Lower leg skin (tissue), 4 donors: ENCODE measurements at regions not wholly inside any gene's neighbourhood (a gene's known extent, or its start where the extent isn't known, plus 50 kb on each side); places are given as distances from the start of the nearest gene placed in this dataset.

Experiments used
- DNase-seq, 2 donors: peaks; one replicate each; pipeline ENCODE4 v3.0.0-alpha.2; 2019; ENCODE audit warnings: low spot score in 2 of 2
- H3K4me3 ChIP-seq: fragments of 200-600 bp; sonication (generic); 2 replicates; pipeline ENCODE4 v1.5.1; 2017; ENCODE audit warnings: mild to moderate bottlenecking, low read depth; ENCODE audit not compliant: poor library complexity, severe bottlenecking
- POLR2A ChIP-seq, 2 donors: fragments of 450-650 bp; IDR thresholded peaks; one replicate each; pipeline ENCODE4 v1.6.1; 2016 to 2017; ENCODE audit warnings: antibody characterized with exemption in 2 of 2, mild to moderate bottlenecking in 1 of 2, moderate library complexity in 1 of 2
- WGBS, 2 donors: methylation state at CpG; one replicate each; pipeline ENCODE4 v1.1.5; 2018; 5-methylcytosine and 5-hydroxymethylcytosine counted together
- intact Hi-C: fragments of 100-400 bp; cut with DNase I; formaldehyde crosslinking; loops from one replicate; pipeline ENCODE4 v1.15.0; 2023; ENCODE audit warnings: low total_unique reads
- TF ChIP-seq, protein P1 (sequence below), 3 donors: fragments of 450-650 bp; IDR thresholded peaks; one replicate each; pipeline ENCODE4 v1.5.1; 2016; ENCODE audit warnings: antibody characterized with exemption in 3 of 3, mild to moderate bottlenecking in 3 of 3, moderate library complexity in 2 of 3

DNA sequence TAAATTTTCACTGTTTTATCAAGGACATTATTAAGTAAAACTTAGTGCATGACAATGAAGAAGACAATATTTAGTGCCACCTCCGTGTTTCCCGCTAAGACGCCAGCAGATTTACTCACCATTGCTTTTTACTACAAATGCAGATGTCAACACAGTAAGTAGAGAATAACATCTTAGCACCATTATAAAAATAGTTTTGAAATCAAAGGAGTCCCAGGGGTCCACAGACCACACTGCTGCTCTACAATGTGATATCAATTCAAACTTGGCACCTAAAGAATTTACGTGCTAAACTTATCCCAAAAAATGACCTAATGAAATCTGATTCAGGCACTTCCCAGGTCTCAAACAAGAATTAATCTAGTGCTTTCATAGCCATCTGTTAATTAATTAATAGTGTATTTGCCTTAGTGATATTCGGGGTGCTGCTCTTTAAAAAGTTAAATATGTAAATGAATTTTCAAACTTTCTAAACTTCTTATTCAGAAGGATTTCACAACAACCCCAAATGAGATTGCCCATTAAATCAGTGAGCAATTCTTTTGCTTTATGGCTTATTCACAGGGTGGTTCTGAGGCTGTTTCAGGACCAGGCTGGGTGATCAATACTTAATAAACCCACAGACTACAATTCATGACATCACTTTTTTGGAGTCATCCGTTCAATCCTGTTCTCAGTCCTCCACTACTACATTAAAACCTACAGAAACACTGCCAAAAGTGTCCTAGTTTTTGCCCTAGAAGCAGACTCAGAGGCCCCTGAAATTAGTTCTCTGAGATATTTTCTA, 161.3 kb upstream of the LMNTD1 start:
- WGBS, 2 donors = 64 to 71% methylated on average over 6 of the region's 6 CpGs
- no peak overlapping the region for H3K4me3 ChIP-seq

DNA sequence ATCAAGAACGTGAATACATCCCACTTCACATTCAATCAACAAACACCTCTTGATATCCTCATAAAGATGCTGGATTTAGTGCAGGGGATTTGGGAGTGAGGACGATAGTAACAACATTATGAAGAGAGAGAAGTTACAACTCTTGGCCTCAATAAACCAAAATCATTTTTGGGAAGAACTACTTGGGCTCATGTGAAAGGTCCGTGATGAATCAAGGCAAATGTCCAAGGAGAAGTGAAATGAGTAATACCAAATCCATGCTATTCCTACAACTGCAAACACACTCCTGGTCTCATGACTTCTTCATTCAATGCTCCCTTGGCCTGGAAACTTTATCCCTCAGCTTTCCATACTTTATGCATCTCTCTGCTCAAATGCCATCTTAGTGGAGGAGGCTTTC, 162.0 kb upstream of the LMNTD1 start:
- intact Hi-C loops = no loop called here
- no peak for DNase-seq
- TF ChIP-seq POLR2A (IDR thresholded peaks at IDR 0.05) = no peak
- TF ChIP-seq, protein P1, sequence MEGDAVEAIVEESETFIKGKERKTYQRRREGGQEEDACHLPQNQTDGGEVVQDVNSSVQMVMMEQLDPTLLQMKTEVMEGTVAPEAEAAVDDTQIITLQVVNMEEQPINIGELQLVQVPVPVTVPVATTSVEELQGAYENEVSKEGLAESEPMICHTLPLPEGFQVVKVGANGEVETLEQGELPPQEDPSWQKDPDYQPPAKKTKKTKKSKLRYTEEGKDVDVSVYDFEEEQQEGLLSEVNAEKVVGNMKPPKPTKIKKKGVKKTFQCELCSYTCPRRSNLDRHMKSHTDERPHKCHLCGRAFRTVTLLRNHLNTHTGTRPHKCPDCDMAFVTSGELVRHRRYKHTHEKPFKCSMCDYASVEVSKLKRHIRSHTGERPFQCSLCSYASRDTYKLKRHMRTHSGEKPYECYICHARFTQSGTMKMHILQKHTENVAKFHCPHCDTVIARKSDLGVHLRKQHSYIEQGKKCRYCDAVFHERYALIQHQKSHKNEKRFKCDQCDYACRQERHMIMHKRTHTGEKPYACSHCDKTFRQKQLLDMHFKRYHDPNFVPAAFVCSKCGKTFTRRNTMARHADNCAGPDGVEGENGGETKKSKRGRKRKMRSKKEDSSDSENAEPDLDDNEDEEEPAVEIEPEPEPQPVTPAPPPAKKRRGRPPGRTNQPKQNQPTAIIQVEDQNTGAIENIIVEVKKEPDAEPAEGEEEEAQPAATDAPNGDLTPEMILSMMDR (IDR thresholded peaks at IDR 0.05) = no peak
- WGBS, 2 donors = 50 to 72% methylated on average over 3 of the region's 3 CpGs
- no peak overlapping the region for H3K4me3 ChIP-seq

More for the DNA sequence above, 161.3 kb upstream of the LMNTD1 start:
- TF ChIP-seq POLR2A (IDR thresholded peaks at IDR 0.05) = no peak
- TF ChIP-seq, protein P1 (IDR thresholded peaks at IDR 0.05) = no peak
- intact Hi-C loops = no loop called here
- DNase-seq = no peak

DNA sequence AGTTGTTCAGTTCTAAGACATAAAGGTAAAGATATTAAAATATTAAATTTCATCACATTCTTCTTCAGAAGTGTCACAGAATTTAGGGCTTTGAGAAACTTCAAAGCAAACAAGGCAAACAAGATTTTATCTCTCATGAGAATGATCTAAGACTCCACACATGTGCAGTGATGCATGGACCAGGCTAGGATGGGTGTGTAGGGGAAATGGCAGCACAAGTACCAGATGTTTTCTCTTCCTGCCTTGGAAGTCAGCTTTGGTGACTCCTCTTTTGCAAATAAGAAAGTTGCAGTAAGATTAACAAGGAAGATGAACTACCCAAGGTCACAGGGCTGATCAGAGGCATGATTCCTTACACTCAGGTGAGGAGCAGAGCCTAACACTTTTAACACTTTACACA, 163.8 kb upstream of the LMNTD1 start:
- intact Hi-C loops = no loop called here
- no peak overlapping the region for H3K4me3 ChIP-seq
- TF ChIP-seq POLR2A (IDR thresholded peaks at IDR 0.05) = no peak
- TF ChIP-seq, protein P1 (IDR thresholded peaks at IDR 0.05) = no peak
- DNase-seq = no peak

DNA sequence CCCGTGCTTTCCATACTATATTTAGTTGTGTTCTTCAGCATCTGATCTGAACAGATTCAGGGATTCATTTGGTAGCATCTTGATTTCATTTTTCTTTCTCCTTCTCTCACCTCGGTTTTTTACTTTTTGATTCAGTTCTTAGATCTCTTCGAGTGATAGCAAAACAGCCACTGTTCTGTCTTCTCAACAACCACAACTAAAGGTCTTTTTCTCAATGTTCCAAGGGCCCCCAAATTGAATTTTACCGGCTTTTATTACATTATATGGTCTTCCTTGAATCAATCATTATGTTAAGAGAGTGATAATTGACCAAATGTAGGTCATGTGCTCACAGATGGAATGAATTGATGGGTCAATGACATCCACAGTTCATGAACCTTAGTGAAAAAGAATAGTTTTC, 164.5 kb upstream of the LMNTD1 start:
- intact Hi-C loops = no loop called here
- H3K4me3 ChIP-seq = no peak overlapping the region
- WGBS, 2 donors = 63 to 71% methylated on average over 4 of the region's 4 CpGs
- DNase-seq = no peak
- TF ChIP-seq, protein P1 (IDR thresholded peaks at IDR 0.05) = no peak
- TF ChIP-seq POLR2A (IDR thresholded peaks at IDR 0.05) = no peak

DNA sequence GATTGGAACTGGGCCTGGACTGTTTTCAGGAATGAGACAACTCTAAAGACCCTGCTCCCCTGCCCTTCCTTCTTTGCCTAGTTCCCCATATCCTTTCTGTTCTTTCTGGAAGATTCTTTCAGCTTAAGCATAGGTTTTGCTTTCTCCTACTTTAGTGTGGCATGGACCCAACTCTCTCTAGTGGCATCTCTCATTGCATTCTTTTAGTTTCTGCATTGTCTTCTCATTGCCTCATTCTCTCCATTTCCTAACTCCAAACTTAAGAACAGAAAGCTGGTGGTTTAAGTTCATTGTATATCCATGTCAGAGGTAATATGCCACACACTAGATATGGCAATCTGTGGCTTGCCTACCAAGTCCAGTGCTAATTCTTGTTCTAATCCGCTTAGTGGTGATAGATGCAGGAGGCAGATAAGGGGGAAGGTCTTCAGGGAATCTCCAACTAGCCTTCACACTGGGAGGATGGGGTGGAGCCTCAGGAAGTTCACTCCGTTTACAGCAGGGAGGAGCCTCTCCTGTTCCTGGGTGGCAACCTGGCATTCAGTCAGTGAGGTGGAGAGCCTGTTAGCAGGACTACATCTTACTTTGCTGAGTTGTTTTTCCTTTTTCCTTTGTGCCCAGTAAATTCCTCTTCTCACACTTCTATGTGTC, 165.1 kb upstream of the LMNTD1 start:
- WGBS, 2 donors = 50 to 58% methylated on average over 2 of the region's 2 CpGs
- intact Hi-C loops = no loop called here

More for the DNA sequence above, 165.1 kb upstream of the LMNTD1 start:
- TF ChIP-seq, protein P1 (IDR thresholded peaks at IDR 0.05) = no peak
- TF ChIP-seq POLR2A (IDR thresholded peaks at IDR 0.05) = no peak
- no peak for DNase-seq
- H3K4me3 ChIP-seq = no peak overlapping the region
